COLO668 (cell line): ENCODE measurements at regions not wholly inside any gene's neighbourhood (a gene's known extent, or its start where the extent isn't known, plus 50 kb on each side); places are given as distances from the start of the nearest gene placed in this dataset.
A peak's percentile ranks its signal among the peaks of the same experiment; 100 is the strongest.
"Not testable (repeated sequence)": the region's sequence is repeated elsewhere in the genome, so short reads cannot be mapped to it uniquely, and the experiment has no call there.

Experiments
- DNase-seq: peaks from one replicate; lab custom pipeline; 2025; ENCODE audit not compliant: unreplicated experiment; lab: John Stamatoyannopoulos, UW

- DNase-seq, result no peak
Measured at GRCh38 chr22:49004484-49005399, 822.9 kb downstream of the BRD1 start.

GRCh38 chr22:48997605-48998004, 830.1 kb downstream of the BRD1 start:
- DNase-seq, result not testable (repeated sequence)

- DNase-seq, result no peak
Measured at GRCh38 chr22:48993655-48994054, 834.0 kb downstream of the BRD1 start.

- DNase-seq, result no peak
Measured at GRCh38 chr22:48984639-48985038, 843.0 kb downstream of the BRD1 start.

GRCh38 chr22:48982321-48982905, 845.3 kb downstream of the BRD1 start:
- DNase-seq, result no peak

- DNase-seq, result no peak
Measured at GRCh38 chr22:48981371-48982061, 846.2 kb downstream of the BRD1 start.

GRCh38 chr22:48980918-48981317, 846.8 kb downstream of the BRD1 start:
- no peak for DNase-seq

- no peak for DNase-seq
Measured at GRCh38 chr22:48980409-48980808, 847.3 kb downstream of the BRD1 start.

- DNase-seq, result peak; percentile 38
Measured at GRCh38 chr22:48979482-48979881, 848.2 kb downstream of the BRD1 start.

- DNase-seq, result peak; percentile 34
Measured at GRCh38 chr22:48976556-48977535, 850.8 kb downstream of the BRD1 start.

GRCh38 chr22:48975886-48976285, 851.8 kb downstream of the BRD1 start:
- no peak for DNase-seq

GRCh38 chr22:48975316-48975741, 852.3 kb downstream of the BRD1 start:
- no peak for DNase-seq

GRCh38 chr22:48974443-48975315, 853.0 kb downstream of the BRD1 start:
- no peak for DNase-seq

GRCh38 chr22:48973694-48974041, 854.0 kb downstream of the BRD1 start:
- DNase-seq, result no peak

- DNase-seq, result no peak
Measured at GRCh38 chr22:48972979-48973693, 854.5 kb downstream of the BRD1 start.

GRCh38 chr22:48968201-48968959, 859.3 kb downstream of the BRD1 start:
- DNase-seq, result peak; percentile 75

GRCh38 chr22:48963405-48963804, 864.3 kb downstream of the BRD1 start:
- no peak for DNase-seq

- DNase-seq, result no peak
Measured at GRCh38 chr22:48961705-48962104, 866.0 kb downstream of the BRD1 start.
